HEK293T (cell line): ENCODE measurements at regions not wholly inside any gene's neighbourhood (a gene's known extent, or its start where the extent isn't known, plus 50 kb on each side); places are given as distances from the start of the nearest gene placed in this dataset.

Source experiments
- CTCF ChIA-PET: fragments of 350-600 bp; formaldehyde crosslinking; extraction: SDS; loops from one replicate; lab custom pipeline; 2021; ENCODE audit warnings: antibody characterized with exemption, inconsistent platforms; lab: Yijun Ruan, JAX
- POLR2A ChIA-PET: fragments of 350-600 bp; formaldehyde crosslinking; extraction: SDS; loops from one replicate; lab custom pipeline; 2020; ENCODE audit warnings: antibody characterized with exemption, inconsistent platforms; lab: Yijun Ruan, JAX
- DNase-seq: peaks from one replicate; pipeline ENCODE4 v3.0.0; 2012; ENCODE audit warnings: mixed read lengths; ENCODE audit errors: extremely low spot score
- ARNT ChIP-seq: fragments of 450-650 bp; IDR thresholded peaks from 2 replicates; pipeline ENCODE4 v1.6.1; 2017; ENCODE audit warnings: mild to moderate bottlenecking
- BHLHE40 ChIP-seq: fragments of 450-650 bp; IDR thresholded peaks from 2 replicates; pipeline ENCODE4 v1.6.1; 2016; ENCODE audit warnings: mild to moderate bottlenecking, moderate library complexity, borderline replicate concordance
- CTBP1 ChIP-seq: fragments of 450-650 bp; IDR thresholded peaks from 2 replicates; pipeline ENCODE4 v1.6.1; 2016; ENCODE audit warnings: borderline replicate concordance
- ELF4 ChIP-seq: fragments of 450-650 bp; IDR thresholded peaks from 2 replicates; pipeline ENCODE4 v1.6.1; 2017; ENCODE audit warnings: antibody characterized with exemption
- FOXA1 ChIP-seq: fragments of 450-650 bp; IDR thresholded peaks from 2 replicates; pipeline ENCODE4 v1.6.1; 2016; ENCODE audit warnings: mild to moderate bottlenecking
- FOXK2 ChIP-seq: fragments of 450-650 bp; IDR thresholded peaks from 2 replicates; pipeline ENCODE4 v1.6.1; 2016; ENCODE audit warnings: mild to moderate bottlenecking
- FOXM1 ChIP-seq: fragments of 450-650 bp; IDR thresholded peaks from 2 replicates; pipeline ENCODE4 v1.6.1; 2017; ENCODE audit warnings: mild to moderate bottlenecking, borderline replicate concordance
- HDGF ChIP-seq: fragments of 450-650 bp; IDR thresholded peaks from 2 replicates; pipeline ENCODE4 v1.6.1; 2017; ENCODE audit warnings: antibody characterized with exemption, borderline replicate concordance
- L3MBTL2 ChIP-seq: fragments of 450-650 bp; conservative IDR thresholded peaks from 2 replicates; pipeline ENCODE4 v1.6.1; 2016; ENCODE audit warnings: mild to moderate bottlenecking
- LEF1 ChIP-seq: fragments of 450-650 bp; IDR thresholded peaks from 2 replicates; pipeline ENCODE4 v1.6.1; 2017; ENCODE audit warnings: mild to moderate bottlenecking, borderline replicate concordance
- NFRKB ChIP-seq: fragments of 450-650 bp; IDR thresholded peaks from 2 replicates; pipeline ENCODE4 v1.6.1; 2016; ENCODE audit warnings: mild to moderate bottlenecking, moderate library complexity
- PKNOX1 ChIP-seq: fragments of 450-650 bp; IDR thresholded peaks from 2 replicates; pipeline ENCODE4 v1.6.1; 2016
- SP1 ChIP-seq: fragments of 450-650 bp; IDR thresholded peaks from 2 replicates; pipeline ENCODE4 v1.6.1; 2017
- SUZ12 ChIP-seq: fragments of 450-650 bp; IDR thresholded peaks from 2 replicates; pipeline ENCODE4 v1.6.1; 2016; ENCODE audit warnings: mild to moderate bottlenecking
- TARDBP ChIP-seq: fragments of 450-650 bp; IDR thresholded peaks from 2 replicates; pipeline ENCODE4 v1.6.1; 2016
- ZNF384 ChIP-seq: fragments of 450-650 bp; IDR thresholded peaks from 2 replicates; pipeline ENCODE4 v1.6.1; 2016

DNA sequence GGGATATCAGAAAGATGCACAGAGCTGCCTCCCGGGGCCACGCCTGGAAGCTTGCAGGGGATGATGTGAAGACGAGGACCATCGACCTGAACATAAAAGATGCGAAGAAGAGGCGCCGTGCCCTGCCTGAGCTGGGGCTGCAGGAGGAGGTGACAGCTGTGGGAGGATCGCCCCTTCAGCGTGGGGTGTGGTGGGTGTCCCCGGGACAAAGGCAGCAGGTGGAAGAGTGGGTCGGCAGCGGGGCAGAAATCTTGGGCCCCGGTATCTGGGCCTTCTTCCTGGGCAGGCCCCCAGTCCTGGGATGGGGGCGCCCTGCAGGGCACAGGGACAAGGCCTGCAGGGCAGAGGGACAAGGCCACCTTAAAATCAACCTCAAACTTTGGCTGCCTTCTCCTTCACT is 134.9 kb downstream of the OR13A1 start:
- DNase-seq, result no peak
- POLR2A ChIA-PET, result no interaction called here
- CTCF ChIA-PET, result no interaction called here
- no peak for TF ChIP-seq LEF1
- no peak for TF ChIP-seq PKNOX1
- TF ChIP-seq NFRKB, result no peak
- TF ChIP-seq FOXM1, result no peak
- TF ChIP-seq ELF4, result no peak
- no peak for TF ChIP-seq FOXK2
- TF ChIP-seq HDGF, result no peak
- no peak for TF ChIP-seq BHLHE40
- no peak for TF ChIP-seq SP1
- TF ChIP-seq CTBP1, result no peak
- no peak for TF ChIP-seq L3MBTL2

- ChIA-PET POLR2A (no interaction called here), CTCF (no interaction called here)
- DNase-seq, result no peak
- TF ChIP-seq FOXA1 (no peak), ARNT (no peak), ELF4 (no peak), TARDBP (no peak), FOXM1 (no peak), SP1 (no peak), HDGF (no peak), ZNF384 (no peak)
Observed at GRCh38 chr10:45180946-45181875, 134.2 kb downstream of the OR13A1 start.

DNA sequence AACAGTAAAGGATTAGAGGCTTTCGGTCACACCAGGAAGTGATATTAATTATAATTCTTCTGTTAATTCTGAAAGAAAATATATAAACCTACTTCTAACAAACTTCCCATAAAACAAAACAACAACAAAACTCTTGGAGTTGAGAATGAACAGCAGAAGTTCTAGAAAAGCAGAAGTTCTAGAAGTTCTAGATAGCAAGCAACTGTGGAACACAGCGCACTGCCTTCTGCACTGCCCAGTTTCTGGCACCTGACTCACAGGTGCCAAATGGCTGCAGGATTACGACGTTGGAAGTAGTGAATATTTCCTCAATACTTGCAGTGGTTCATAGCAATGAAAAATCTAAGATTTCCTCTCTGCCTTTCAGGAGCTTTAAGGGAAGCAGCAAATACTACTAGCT is 132.2 kb downstream of the OR13A1 start:
- ChIA-PET CTCF (no interaction called here), POLR2A (no interaction called here)
- TF ChIP-seq ZNF384 (no peak), BHLHE40 (no peak)
- no peak for DNase-seq

- CTCF ChIA-PET, result no interaction called here
- POLR2A ChIA-PET, result no interaction called here
- no peak for DNase-seq
- TF ChIP-seq L3MBTL2, result no peak
Observed at GRCh38 chr10:45197816-45198485, 117.5 kb downstream of the OR13A1 start.

- no peak for TF ChIP-seq PKNOX1
- TF ChIP-seq FOXM1, result no peak
- no peak for TF ChIP-seq BHLHE40
- no peak for TF ChIP-seq L3MBTL2
- TF ChIP-seq SP1, result no peak
- TF ChIP-seq FOXA1, result no peak
- ChIA-PET CTCF (no interaction called here), POLR2A (no interaction called here)
- DNase-seq, result no peak
Observed at GRCh38 chr10:45198486-45199204, 116.8 kb downstream of the OR13A1 start.

- ChIA-PET POLR2A (no interaction called here), CTCF (no interaction called here)
- TF ChIP-seq ELF4, result no peak
- TF ChIP-seq PKNOX1, result no peak
- no peak for TF ChIP-seq TARDBP
- no peak for TF ChIP-seq ARNT
- no peak for TF ChIP-seq SUZ12
- TF ChIP-seq FOXK2, result no peak
- no peak for TF ChIP-seq FOXA1
- no peak for TF ChIP-seq LEF1
- TF ChIP-seq HDGF, result no peak
- TF ChIP-seq CTBP1, result no peak
- no peak for TF ChIP-seq SP1
- TF ChIP-seq FOXM1, result no peak
- no peak for TF ChIP-seq NFRKB
- no peak for TF ChIP-seq ZNF384
- no peak for TF ChIP-seq L3MBTL2
- TF ChIP-seq BHLHE40, result no peak
- DNase-seq, result no peak
Observed at GRCh38 chr10:45199205-45199740, 116.1 kb downstream of the OR13A1 start.
